BJ (cell line): ENCODE measurements at regions not wholly inside any gene's neighbourhood (a gene's known extent, or its start where the extent isn't known, plus 50 kb on each side); places are given as distances from the start of the nearest gene placed in this dataset.

ENCODE experiments used
- CTCF ChIA-PET: fragments of 350-600 bp; formaldehyde crosslinking; extraction: SDS; loops from one replicate; lab custom pipeline; 2021; ENCODE audit warnings: antibody characterized with exemption, inconsistent platforms; lab: Yijun Ruan, JAX
- POLR2A ChIA-PET: fragments of 300-600 bp; sonication (Branson Sonifier 250); formaldehyde crosslinking; extraction: SDS; loops from one replicate; lab custom pipeline; 2021; ENCODE audit warnings: antibody characterized with exemption; lab: Charles Lee
- DNase-seq: peaks from one replicate; pipeline ENCODE4 v3.0.0-alpha.2; 2011; ENCODE audit warnings: low read depth
- H3K27me3 ChIP-seq: 2 replicates; pipeline ENCODE4 v1.6.0; 2011; ENCODE audit warnings: low read length; ENCODE audit not compliant: control insufficient read depth, insufficient read depth
- H3K36me3 ChIP-seq: 2 replicates; pipeline ENCODE4 v1.5.1; 2011; ENCODE audit warnings: low read length; ENCODE audit not compliant: control insufficient read depth, insufficient read depth
- H3K4me3 ChIP-seq: 2 replicates; pipeline ENCODE4 v1.5.1; 2011; ENCODE audit warnings: low read depth, mild to moderate bottlenecking, control low read depth, low read length
- CTCF ChIP-seq: IDR thresholded peaks from 2 replicates; pipeline ENCODE4 v1.5.1; 2011; ENCODE audit warnings: low read depth, mild to moderate bottlenecking, control low read depth, inconsistent platforms, low read length, moderate library complexity; ENCODE audit not compliant: insufficient read depth

- ChIA-PET CTCF (interaction anchor here (1.9 kb wide), 1 partner anchor 24 kb away, joined by 4 read pairs; no protein-coding TSS in a partner anchor), POLR2A (no interaction called here)
- no peak for TF ChIP-seq CTCF
- H3K4me3 ChIP-seq = no peak overlapping the region
- no peak for DNase-seq
- H3K36me3 ChIP-seq = no peaks in the 10 kb centered on the region
- no peaks in the 10 kb centered on the region; the same call in 1 of the 2 replicates for H3K27me3 ChIP-seq
Measured at GRCh38 chr1:55352080-55352810, 137.1 kb upstream of the USP24 start.

- H3K27me3 ChIP-seq = no peaks in the 10 kb centered on the region; the same call in 1 of the 2 replicates
Measured at GRCh38 chr1:55348356-55348755, 133.2 kb upstream of the USP24 start.

GRCh38 chr1:55347866-55348265 is 132.7 kb upstream of the USP24 start:
- no peak overlapping the region for H3K4me3 ChIP-seq
- no peaks in the 10 kb centered on the region; the same call in 1 of the 2 replicates for H3K27me3 ChIP-seq
- no peak for TF ChIP-seq CTCF
- DNase-seq = no peak
- ChIA-PET CTCF (interaction anchor here (2.1 to 3.5 kb wide), 2 partner anchors 10 to 28 kb away, joined by 7 to 17 read pairs; no protein-coding TSS in a partner anchor), POLR2A (no interaction called here)
- no peaks in the 10 kb centered on the region for H3K36me3 ChIP-seq

More at GRCh38 chr1:55348356-55348755, 133.2 kb upstream of the USP24 start:
- no peak for DNase-seq
- H3K4me3 ChIP-seq = no peak overlapping the region
- H3K36me3 ChIP-seq = no peaks in the 10 kb centered on the region
- no peak for TF ChIP-seq CTCF
- POLR2A ChIA-PET = no interaction called here
- CTCF ChIA-PET = interaction anchor here (2.1 to 3.5 kb wide), 2 partner anchors 11 to 27 kb away, joined by 7 to 17 read pairs; no protein-coding TSS in a partner anchor

GRCh38 chr1:55347041-55347440 is 131.9 kb upstream of the USP24 start:
- TF ChIP-seq CTCF = no peak
- CTCF ChIA-PET = interaction anchor here (3.5 kb wide), 1 partner anchor 9 kb away, joined by 17 read pairs; no protein-coding TSS in a partner anchor
- POLR2A ChIA-PET = no interaction called here
- Histone ChIP-seq H3K36me3 (no peaks in the 10 kb centered on the region), H3K4me3 (no peak overlapping the region), H3K27me3 (no peaks in the 10 kb centered on the region; the same call in 1 of the 2 replicates)
- DNase-seq = no peak

- Histone ChIP-seq H3K27me3 (no peaks in the 10 kb centered on the region; the same call in 1 of the 2 replicates), H3K4me3 (no peak overlapping the region), H3K36me3 (no peaks in the 10 kb centered on the region)
- TF ChIP-seq CTCF = no peak
- DNase-seq = no peak
- ChIA-PET CTCF (interaction anchor here (0.7 to 3.5 kb wide), 3 partner anchors 9 to 70 kb away, joined by 3 to 17 read pairs (median 3); no protein-coding TSS in a partner anchor), POLR2A (no interaction called here)
Measured at GRCh38 chr1:55346586-55346985, 131.4 kb upstream of the USP24 start.
